Calu3 (cell line): ENCODE measurements at regions not wholly inside any gene's neighbourhood (a gene's known extent, or its start where the extent isn't known, plus 50 kb on each side); places are given as distances from the start of the nearest gene placed in this dataset.

ENCODE experiments used
- BruUV-seq: library from RNA; stranded (reverse); fragments of 400-500 nt; replicated peaks from 2 replicates; lab custom pipeline; 2021; lab: Mats Ljungman, UMichigan
- CTCF ChIA-PET: fragments of 300-600 bp; sonication (Branson Sonifier 250); formaldehyde crosslinking; loops from one replicate; lab custom pipeline; 2022; ENCODE audit warnings: antibody characterized with exemption; lab: Charles Lee
- DNase-seq: peaks from one replicate; pipeline ENCODE4 v3.0.0; 2022
- H3K27ac Mint-ChIP-seq: one replicate; pipeline ENCODE4 v1.8.0; 2022; ENCODE audit warnings: mixed read lengths; ENCODE audit not compliant: unreplicated experiment
- H3K27me3 Mint-ChIP-seq: one replicate; pipeline ENCODE4 v1.8.0; 2022; ENCODE audit warnings: mixed read lengths; ENCODE audit not compliant: unreplicated experiment
- H3K36me3 Mint-ChIP-seq: one replicate; pipeline ENCODE4 v1.8.0; 2022; ENCODE audit warnings: mild to moderate bottlenecking, moderate library complexity, mixed read lengths; ENCODE audit not compliant: insufficient read depth, unreplicated experiment
- H3K4me1 Mint-ChIP-seq: one replicate; pipeline ENCODE4 v1.8.0; 2022; ENCODE audit warnings: mild to moderate bottlenecking, low read depth, mixed read lengths; ENCODE audit not compliant: unreplicated experiment
- H3K4me3 Mint-ChIP-seq: one replicate; pipeline ENCODE4 v1.8.0; 2022; ENCODE audit warnings: mild to moderate bottlenecking, low read depth, moderate library complexity, mixed read lengths; ENCODE audit not compliant: unreplicated experiment
- H3K9me3 Mint-ChIP-seq: one replicate; pipeline ENCODE4 v1.8.0; 2022; ENCODE audit warnings: low read depth, mixed read lengths; ENCODE audit not compliant: unreplicated experiment
- CTCF ChIP-seq: fragments of 200-600 bp; IDR thresholded peaks from one replicate; pipeline ENCODE4 v1.8.0; 2022; ENCODE audit warnings: antibody characterized with exemption; ENCODE audit not compliant: unreplicated experiment
- intact Hi-C: fragments of 100-400 bp; cut with micrococcal nuclease; formaldehyde crosslinking; loops from one replicate; pipeline ENCODE4 v1.10.0; 2022; ENCODE audit not compliant: unreplicated experiment

- Mint-ChIP-seq H3K27ac (no peak overlapping the region), H3K4me3 (no peak overlapping the region), H3K4me1 (no peaks in the 10 kb centered on the region), H3K9me3 (peaks cover 8% of the 10 kb centered on the region), H3K36me3 (no peaks in the 10 kb centered on the region), H3K27me3 (no peaks in the 10 kb centered on the region)
- CTCF ChIA-PET: interaction anchor here (1.0 kb wide), 1 partner anchor 12 kb away, joined by 3 read pairs; no protein-coding TSS in a partner anchor
- peak; percentile 83 for TF ChIP-seq CTCF
- peak; percentile 37 for DNase-seq
- intact Hi-C loops: loop anchor here (10.0 kb wide), 1 partner anchor 365 kb away; no protein-coding TSS in a partner anchor
- BruUV-seq: no TSS peak
Measured at GRCh38 chr1:189859385-189859977, 618.2 kb downstream of the BRINP3 start.

- H3K27ac Mint-ChIP-seq: no peak overlapping the region
- no peaks in the 10 kb centered on the region for H3K4me1 Mint-ChIP-seq
- no peak for TF ChIP-seq CTCF
- no peaks in the 10 kb centered on the region for H3K9me3 Mint-ChIP-seq
- CTCF ChIA-PET: no interaction called here
- DNase-seq: no peak
- no peaks in the 10 kb centered on the region for H3K27me3 Mint-ChIP-seq
- H3K36me3 Mint-ChIP-seq: no peaks in the 10 kb centered on the region
- BruUV-seq: no TSS peak
- intact Hi-C loops: loop anchor here (10.0 kb wide), 1 partner anchor 458 kb away; no protein-coding TSS in a partner anchor
- no peak overlapping the region for H3K4me3 Mint-ChIP-seq
Measured at GRCh38 chr1:189866606-189867005, 611.1 kb downstream of the BRINP3 start.

- Mint-ChIP-seq H3K27me3 (no peaks in the 10 kb centered on the region), H3K4me3 (no peak overlapping the region), H3K36me3 (no peaks in the 10 kb centered on the region), H3K4me1 (no peaks in the 10 kb centered on the region), H3K27ac (no peak overlapping the region), H3K9me3 (no peaks in the 10 kb centered on the region)
- no TSS peak for BruUV-seq
- CTCF ChIA-PET: no interaction called here
- no peak for DNase-seq
- intact Hi-C loops: loop anchor here (10.0 kb wide), 1 partner anchor 457 kb away; no protein-coding TSS in a partner anchor
- TF ChIP-seq CTCF: no peak
Measured at GRCh38 chr1:189868021-189868420, 609.6 kb downstream of the BRINP3 start.

- Mint-ChIP-seq H3K27me3 (no peaks in the 10 kb centered on the region), H3K36me3 (no peaks in the 10 kb centered on the region), H3K27ac (no peak overlapping the region), H3K4me1 (peaks cover 12% of the 10 kb centered on the region), H3K9me3 (no peaks in the 10 kb centered on the region), H3K4me3 (no peak overlapping the region)
- intact Hi-C loops: no loop called here
- no peak for DNase-seq
- no TSS peak for BruUV-seq
- CTCF ChIA-PET: no interaction called here
- TF ChIP-seq CTCF: no peak
Measured at GRCh38 chr1:189874715-189875435, 602.8 kb downstream of the BRINP3 start.
